Epithelial cell of proximal tubule (primary cell): ENCODE measurements at regions not wholly inside any gene's neighbourhood (a gene's known extent, or its start where the extent isn't known, plus 50 kb on each side); places are given as distances from the start of the nearest gene placed in this dataset.

Source experiments
- DNase-seq: peaks from one replicate; pipeline ENCODE4 v3.0.0-alpha.2; 2011; ENCODE audit warnings: low read depth
- H3K4me3 ChIP-seq: 2 replicates; pipeline ENCODE4 v1.5.1; 2011; ENCODE audit warnings: low read depth, mild to moderate bottlenecking, low read length
- TF ChIP-seq, protein P1 (sequence below): conservative IDR thresholded peaks from 2 replicates; pipeline ENCODE4 v1.5.1; 2012; ENCODE audit warnings: low read depth, mild to moderate bottlenecking, low read length

DNA sequence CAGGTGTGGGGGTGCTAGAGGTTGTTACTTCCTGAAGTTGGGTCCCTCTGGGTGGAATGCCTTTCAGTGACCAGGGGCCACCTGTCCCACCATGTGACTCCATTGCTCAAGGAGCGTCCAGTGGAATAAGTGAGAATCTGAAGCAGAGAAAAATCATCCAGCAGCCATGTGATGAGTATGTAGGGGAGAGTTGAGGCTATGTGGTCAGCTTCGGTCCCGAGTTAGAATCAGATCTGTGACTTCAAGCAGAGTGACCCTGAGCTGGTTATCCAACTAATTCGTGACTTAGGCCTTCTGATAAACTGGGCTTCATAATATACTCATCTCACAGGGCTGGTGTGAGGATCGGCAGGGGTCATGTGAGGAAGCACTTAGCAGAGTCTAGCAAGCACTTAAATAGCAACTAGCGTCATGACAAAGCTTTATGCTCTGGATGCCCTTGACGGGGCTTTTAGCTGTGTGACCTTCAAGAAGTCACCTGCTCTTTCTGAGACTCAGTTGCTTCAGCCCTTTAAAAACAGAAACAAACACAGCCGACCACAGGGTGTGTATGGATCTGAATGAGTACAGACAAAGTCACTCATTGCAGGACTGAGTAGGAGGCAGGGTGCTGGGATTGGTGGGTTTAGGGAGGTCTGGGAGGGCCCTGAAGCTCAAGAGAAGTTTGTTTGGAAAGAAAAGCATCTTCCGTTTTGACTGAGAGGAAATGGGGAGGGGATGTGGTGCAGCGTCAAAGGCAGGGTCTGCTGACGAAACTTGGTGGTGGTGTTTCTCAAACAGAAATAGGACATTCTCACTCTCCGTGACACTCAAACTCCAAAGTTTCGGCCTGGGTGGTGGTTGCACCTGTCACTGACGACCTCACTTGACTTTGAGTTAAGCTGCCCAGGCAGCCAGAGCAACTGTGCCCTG, 264.0 kb upstream of the CXCR4 start:
- no peak for DNase-seq
- H3K4me3 ChIP-seq, result no peak overlapping the region
- TF ChIP-seq, protein P1, sequence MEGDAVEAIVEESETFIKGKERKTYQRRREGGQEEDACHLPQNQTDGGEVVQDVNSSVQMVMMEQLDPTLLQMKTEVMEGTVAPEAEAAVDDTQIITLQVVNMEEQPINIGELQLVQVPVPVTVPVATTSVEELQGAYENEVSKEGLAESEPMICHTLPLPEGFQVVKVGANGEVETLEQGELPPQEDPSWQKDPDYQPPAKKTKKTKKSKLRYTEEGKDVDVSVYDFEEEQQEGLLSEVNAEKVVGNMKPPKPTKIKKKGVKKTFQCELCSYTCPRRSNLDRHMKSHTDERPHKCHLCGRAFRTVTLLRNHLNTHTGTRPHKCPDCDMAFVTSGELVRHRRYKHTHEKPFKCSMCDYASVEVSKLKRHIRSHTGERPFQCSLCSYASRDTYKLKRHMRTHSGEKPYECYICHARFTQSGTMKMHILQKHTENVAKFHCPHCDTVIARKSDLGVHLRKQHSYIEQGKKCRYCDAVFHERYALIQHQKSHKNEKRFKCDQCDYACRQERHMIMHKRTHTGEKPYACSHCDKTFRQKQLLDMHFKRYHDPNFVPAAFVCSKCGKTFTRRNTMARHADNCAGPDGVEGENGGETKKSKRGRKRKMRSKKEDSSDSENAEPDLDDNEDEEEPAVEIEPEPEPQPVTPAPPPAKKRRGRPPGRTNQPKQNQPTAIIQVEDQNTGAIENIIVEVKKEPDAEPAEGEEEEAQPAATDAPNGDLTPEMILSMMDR, result no peak

DNA sequence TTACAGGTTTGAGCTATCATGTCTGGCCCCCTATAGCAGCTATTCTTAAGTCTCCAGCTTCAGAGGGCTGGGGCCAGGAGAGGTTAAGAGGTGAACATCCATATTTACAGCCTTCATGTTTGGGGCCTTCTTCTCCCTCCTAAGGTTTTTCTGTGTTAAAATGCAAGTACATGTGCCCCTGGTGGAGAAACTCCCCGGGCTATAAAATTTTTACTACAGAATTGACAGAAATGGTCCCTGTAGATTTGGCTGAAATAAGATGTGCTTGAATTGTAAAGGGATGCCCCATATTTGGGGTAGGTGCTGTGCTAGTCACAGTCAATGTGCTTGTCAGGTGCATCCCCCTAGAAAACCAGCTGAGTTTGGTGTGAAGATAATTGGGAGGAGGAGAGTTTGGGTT, 263.3 kb upstream of the CXCR4 start:
- TF ChIP-seq, protein P1, result no peak
- DNase-seq, result no peak
- no peak overlapping the region for H3K4me3 ChIP-seq

DNA sequence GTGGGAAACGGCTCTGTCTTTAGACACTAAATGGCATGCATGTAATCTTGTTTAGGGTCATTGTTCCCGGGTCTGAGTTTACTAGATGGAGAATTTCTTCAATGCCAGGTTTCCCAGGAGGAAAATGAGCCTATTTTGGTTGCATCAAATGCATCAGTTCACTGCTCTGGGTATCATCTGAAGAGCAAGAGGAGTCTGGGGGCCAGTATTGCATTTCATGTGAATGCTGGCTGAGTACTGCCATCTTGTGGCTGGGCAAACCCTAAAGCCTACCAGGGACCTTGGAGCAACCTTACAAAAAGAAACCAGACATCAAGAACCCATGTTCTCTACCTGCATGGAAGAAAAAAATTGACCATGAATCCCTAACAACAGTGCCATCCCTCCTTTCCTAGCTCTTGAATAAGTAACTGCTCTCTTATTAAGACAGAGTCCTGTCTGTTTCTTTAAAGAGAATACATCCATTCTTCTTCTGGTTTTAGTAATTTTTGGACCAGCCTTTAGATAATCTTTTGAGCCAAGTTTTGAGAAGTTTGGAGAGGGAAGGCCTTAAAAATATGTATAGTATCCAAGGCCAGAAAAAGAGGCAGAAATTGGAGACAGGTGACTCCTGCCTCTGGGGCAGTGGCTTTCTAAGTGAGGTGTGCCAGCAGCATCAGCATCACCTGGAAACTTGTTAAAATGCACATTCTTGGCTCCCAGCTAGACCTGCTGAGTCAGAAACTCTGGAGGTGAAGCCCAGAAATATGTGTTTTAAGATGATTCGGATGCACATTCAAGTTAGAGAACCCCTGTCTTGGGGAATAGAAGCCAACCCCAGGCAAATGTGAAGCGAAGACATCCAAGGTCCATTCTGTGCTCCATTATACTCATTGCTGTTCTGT, 261.0 kb upstream of the CXCR4 start:
- TF ChIP-seq, protein P1, result peak; percentile 96
- peak; percentile 18 for DNase-seq
- no peak overlapping the region for H3K4me3 ChIP-seq

DNA sequence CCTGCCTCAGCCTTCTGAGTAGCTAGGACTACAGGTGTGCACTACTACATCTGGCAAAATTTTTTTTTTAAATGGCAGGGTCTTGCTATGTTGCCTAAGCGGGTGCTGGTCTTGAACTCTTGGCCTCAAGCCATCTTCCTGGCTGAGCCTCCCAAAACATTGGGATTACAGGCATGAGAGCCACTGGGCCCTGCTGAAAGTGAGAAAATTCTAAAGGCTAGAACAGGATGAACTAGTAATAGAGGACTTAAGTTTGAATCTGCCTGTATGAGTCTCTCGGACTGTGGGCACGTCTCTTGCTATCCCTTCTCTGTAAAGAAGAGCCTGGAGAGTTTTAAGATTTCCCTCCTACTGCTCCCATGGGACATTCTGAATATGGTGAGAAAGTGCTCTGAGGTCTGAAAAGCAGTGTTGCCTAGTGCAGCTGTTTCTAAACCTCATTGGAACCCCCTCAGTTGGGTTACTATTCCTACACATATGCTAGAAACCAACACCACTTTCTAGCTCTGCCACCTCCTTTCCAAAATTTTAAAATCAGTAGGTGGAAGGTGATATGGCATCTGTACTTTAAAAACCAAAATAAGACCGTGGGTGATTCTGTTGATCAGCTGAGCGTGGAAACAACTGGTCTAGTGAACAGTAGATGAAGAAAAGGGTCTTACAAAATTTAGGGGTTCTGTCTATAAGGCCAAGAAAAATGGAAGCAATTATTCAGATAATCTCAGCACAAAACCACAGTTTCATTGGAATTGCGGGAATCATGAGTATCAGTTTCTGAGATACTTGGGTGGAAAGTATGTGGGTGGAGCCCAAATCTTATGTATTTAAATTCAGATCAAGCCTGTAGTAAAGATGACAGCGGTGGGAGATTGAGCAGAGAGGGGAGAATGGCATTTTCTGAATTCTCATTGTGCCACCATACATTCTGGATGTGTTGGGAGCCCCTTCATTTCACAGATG, 259.8 kb upstream of the CXCR4 start:
- H3K4me3 ChIP-seq, result no peak overlapping the region
- TF ChIP-seq, protein P1, result no peak
- no peak for DNase-seq

DNA sequence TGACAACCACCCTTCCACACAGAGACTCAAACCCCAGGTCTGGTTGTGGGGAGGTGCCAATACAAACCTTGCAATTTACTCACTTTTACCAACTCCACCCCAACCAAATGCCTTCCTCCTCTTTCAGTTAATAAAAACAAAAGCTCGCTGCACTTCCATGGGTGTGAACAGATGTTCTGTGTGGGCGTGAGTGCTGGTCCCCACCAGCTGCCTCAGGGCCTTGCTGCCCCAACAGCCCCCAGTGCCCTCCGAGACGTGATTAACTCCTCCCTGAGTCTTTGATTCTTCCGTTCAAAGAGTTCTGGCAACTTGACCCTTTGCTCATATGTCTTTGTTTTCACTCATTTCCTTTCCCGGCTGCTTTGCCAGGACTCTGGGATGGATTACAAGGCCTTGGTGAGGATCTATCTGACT, 258.9 kb upstream of the CXCR4 start:
- DNase-seq, result no peak

DNA sequence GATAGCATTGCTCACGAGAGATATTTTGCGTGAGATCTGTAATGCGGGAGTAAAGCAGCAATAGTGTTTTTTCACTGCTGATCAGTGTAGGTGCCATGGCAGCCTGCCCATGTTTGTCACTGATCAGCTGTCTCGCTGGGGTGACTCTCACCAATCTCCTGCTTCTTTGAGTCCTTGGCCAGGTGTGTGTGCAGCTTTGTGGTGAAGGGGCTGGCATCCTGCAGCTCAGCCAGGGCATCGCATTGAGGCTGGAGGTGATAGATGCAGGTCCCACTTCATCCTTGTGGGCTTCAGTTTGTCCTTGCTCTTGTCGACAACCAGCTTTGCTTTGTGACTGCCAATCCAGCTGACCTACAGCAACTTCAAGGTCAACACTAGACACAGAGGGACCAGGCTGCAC, 258.3 kb upstream of the CXCR4 start:
- H3K4me3 ChIP-seq, result no peak overlapping the region
- TF ChIP-seq, protein P1, result no peak
- DNase-seq, result no peak

More for the DNA sequence above, 258.9 kb upstream of the CXCR4 start:
- H3K4me3 ChIP-seq, result no peak overlapping the region
- TF ChIP-seq, protein P1, result no peak
